Smooth muscle cell (in vitro differentiated cells): ENCODE measurements at regions not wholly inside any gene's neighbourhood (a gene's known extent, or its start where the extent isn't known, plus 50 kb on each side); places are given as distances from the start of the nearest gene placed in this dataset.
A peak's percentile ranks its signal among the peaks of the same experiment; 100 is the strongest.

Source experiments
- DNase-seq: peaks from one replicate; lab custom pipeline; 2025; ENCODE audit not compliant: unreplicated experiment; lab: John Stamatoyannopoulos, UW
- H2AFZ ChIP-seq: fragments of 200-600 bp; sonication (generic); 2 replicates; pipeline ENCODE4 v1.6.0; 2016; ENCODE audit warnings: antibody characterized with exemption, low read depth, mild to moderate bottlenecking
- H3F3A ChIP-seq: fragments of 200-600 bp; sonication (generic); 2 replicates; pipeline ENCODE4 v1.6.0; 2017; ENCODE audit warnings: antibody characterized with exemption, low read depth
- H3K27ac ChIP-seq: fragments of 200-600 bp; sonication (generic); 2 replicates; pipeline ENCODE4 v1.5.1; 2016; ENCODE audit warnings: low read depth, mild to moderate bottlenecking
- H3K27me3 ChIP-seq: fragments of 200-600 bp; sonication (generic); 2 replicates; pipeline ENCODE4 v1.6.1; 2016; ENCODE audit warnings: low read depth, mild to moderate bottlenecking
- H3K36me3 ChIP-seq: fragments of 200-600 bp; sonication (generic); 2 replicates; pipeline ENCODE4 v1.5.1; 2016; ENCODE audit warnings: low read depth
- H3K4me1 ChIP-seq: fragments of 200-600 bp; sonication (generic); 2 replicates; pipeline ENCODE4 v1.5.1; 2016; ENCODE audit warnings: low read depth
- H3K4me2 ChIP-seq: fragments of 200-600 bp; sonication (generic); 2 replicates; pipeline ENCODE4 v1.6.0; 2016; ENCODE audit warnings: mild to moderate bottlenecking
- H3K4me3 ChIP-seq: fragments of 200-600 bp; sonication (generic); 2 replicates; pipeline ENCODE4 v1.5.1; 2016; ENCODE audit warnings: mild to moderate bottlenecking
- H3K79me2 ChIP-seq: fragments of 200-600 bp; sonication (generic); 2 replicates; pipeline ENCODE4 v1.6.0; 2016; ENCODE audit warnings: low read depth, mild to moderate bottlenecking
- H3K9ac ChIP-seq: fragments of 200-600 bp; sonication (generic); 2 replicates; pipeline ENCODE4 v1.6.0; 2016; ENCODE audit warnings: low read depth
- H3K9me3 ChIP-seq: fragments of 200-600 bp; sonication (generic); replicated peaks from 2 replicates; pipeline ENCODE4 v1.5.1; 2016; ENCODE audit warnings: low read depth
- H4K20me1 ChIP-seq: fragments of 200-600 bp; sonication (generic); 2 replicates; pipeline ENCODE4 v1.6.0; 2016; ENCODE audit warnings: low read depth
- CTCF ChIP-seq: fragments of 200-600 bp; sonication (generic); IDR thresholded peaks from 2 replicates; pipeline ENCODE4 v1.5.1; 2017; ENCODE audit warnings: borderline replicate concordance, mild to moderate bottlenecking, antibody characterized with exemption; ENCODE audit not compliant: insufficient read depth, poor library complexity, severe bottlenecking
- WGBS: methylation state at CpG from one replicate; pipeline ENCODE4 v1.1.7; 2016; ENCODE audit warnings: low lambda C conversion rate; 5-methylcytosine and 5-hydroxymethylcytosine counted together

GRCh38 chr7:113710310-113711096 lies 208.3 kb downstream of the PPP1R3A start:
- H4K20me1 ChIP-seq = no peaks in the 10 kb centered on the region
- TF ChIP-seq CTCF = peak; percentile 94
- no peaks in the 10 kb centered on the region for H3K4me1 ChIP-seq
- H3K9ac ChIP-seq = no peak overlapping the region
- no peak overlapping the region for H2AFZ ChIP-seq
- no peaks in the 10 kb centered on the region for H3K9me3 ChIP-seq
- H3K4me2 ChIP-seq = no peak overlapping the region
- no peak overlapping the region for H3K4me3 ChIP-seq
- H3K79me2 ChIP-seq = no peaks in the 10 kb centered on the region
- WGBS = 34% methylated on average over 4 of the region's 4 CpGs
- H3K27ac ChIP-seq = no peak overlapping the region
- H3K27me3 ChIP-seq = no peaks in the 10 kb centered on the region
- no peak for DNase-seq
- no peaks in the 10 kb centered on the region for H3F3A ChIP-seq
- no peaks in the 10 kb centered on the region for H3K36me3 ChIP-seq

- H3K9ac ChIP-seq = no peak overlapping the region
- H2AFZ ChIP-seq = no peak overlapping the region
- peaks cover 6% of the 10 kb centered on the region for H3K27me3 ChIP-seq
- no peaks in the 10 kb centered on the region for H3K36me3 ChIP-seq
- no peak overlapping the region for H3K4me2 ChIP-seq
- 83% methylated on average over 1 of the region's 1 CpG for WGBS
- H4K20me1 ChIP-seq = no peaks in the 10 kb centered on the region
- H3K79me2 ChIP-seq = no peaks in the 10 kb centered on the region
- no peak overlapping the region for H3K4me3 ChIP-seq
- H3K4me1 ChIP-seq = no peaks in the 10 kb centered on the region
- H3K9me3 ChIP-seq = no peaks in the 10 kb centered on the region
- no peak for TF ChIP-seq CTCF
- DNase-seq = no peak
- no peak overlapping the region for H3K27ac ChIP-seq
- no peaks in the 10 kb centered on the region for H3F3A ChIP-seq
Observed at GRCh38 chr7:113705439-113705838, 213.4 kb downstream of the PPP1R3A start.

DNA sequence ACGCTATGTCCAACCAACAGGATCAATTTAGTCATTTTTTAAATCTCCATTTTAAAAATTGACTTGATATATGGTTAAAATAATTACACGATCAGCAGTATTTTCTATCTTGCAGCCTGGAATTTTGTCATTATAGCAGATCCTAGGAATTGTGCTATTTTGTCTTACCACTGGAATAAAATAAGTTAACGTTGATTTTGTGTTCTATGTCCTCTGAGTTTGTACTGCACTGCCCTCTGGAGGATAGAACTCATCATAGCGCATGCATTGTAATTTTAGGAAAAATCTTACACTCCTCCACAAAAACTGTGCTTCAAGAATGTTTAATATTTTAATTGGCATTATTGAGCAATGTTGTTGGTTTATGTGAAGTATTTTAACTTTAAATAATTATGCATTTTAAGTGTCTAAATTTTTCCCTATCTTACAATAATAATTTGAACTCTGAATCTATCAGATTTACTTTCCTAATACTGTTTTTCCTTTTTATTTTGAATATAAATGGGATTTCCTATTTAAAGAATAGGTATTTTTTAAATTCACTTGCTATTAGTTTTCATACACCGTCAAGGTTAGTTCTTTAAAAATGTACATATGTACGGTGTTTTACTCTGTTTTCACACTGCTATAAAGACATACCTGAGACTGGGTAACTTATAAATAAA lies 220.1 kb downstream of the PPP1R3A start:
- no peak for DNase-seq
- H3K27ac ChIP-seq = no peak overlapping the region
- no peak overlapping the region for H3K4me3 ChIP-seq
- no peaks in the 10 kb centered on the region for H3K9me3 ChIP-seq
- no peak overlapping the region for H3K4me2 ChIP-seq
- H4K20me1 ChIP-seq = no peaks in the 10 kb centered on the region
- H3K36me3 ChIP-seq = no peaks in the 10 kb centered on the region
- H2AFZ ChIP-seq = no peak overlapping the region
- H3F3A ChIP-seq = no peaks in the 10 kb centered on the region
- WGBS = 39% methylated on average over 6 of the region's 6 CpGs
- peak; percentile 82 for TF ChIP-seq CTCF
- no peaks in the 10 kb centered on the region for H3K79me2 ChIP-seq
- no peaks in the 10 kb centered on the region for H3K4me1 ChIP-seq
- peaks cover 6% of the 10 kb centered on the region for H3K27me3 ChIP-seq
- H3K9ac ChIP-seq = no peak overlapping the region
